GM20000 (cell line): ENCODE measurements at regions not wholly inside any gene's neighbourhood (a gene's known extent, or its start where the extent isn't known, plus 50 kb on each side); places are given as distances from the start of the nearest gene placed in this dataset.

Experiments
- DNase-seq: peaks from one replicate; pipeline ENCODE4 v3.0.0; 2012; ENCODE audit warnings: low spot score
- CTCF ChIP-seq: IDR thresholded peaks from 2 replicates; pipeline ENCODE4 v1.5.1; 2012; ENCODE audit warnings: mild to moderate bottlenecking, control low read depth; ENCODE audit errors: extremely low read depth, missing control alignments

GRCh38 chr4:62204136-62204535, 1004.0 kb downstream of the ADGRL3 start:
- no peak for TF ChIP-seq CTCF
- DNase-seq = no peak

GRCh38 chr4:62199291-62199810, 999.2 kb downstream of the ADGRL3 start:
- no peak for TF ChIP-seq CTCF
- DNase-seq = no peak

- DNase-seq = no peak
- no peak for TF ChIP-seq CTCF
Observed at GRCh38 chr4:62196338-62196737, 996.2 kb downstream of the ADGRL3 start.

- no peak for TF ChIP-seq CTCF
- DNase-seq = no peak
Observed at GRCh38 chr4:62194342-62194741, 994.2 kb downstream of the ADGRL3 start.

GRCh38 chr4:62193761-62194160, 993.6 kb downstream of the ADGRL3 start:
- no peak for TF ChIP-seq CTCF
- DNase-seq = no peak

- TF ChIP-seq CTCF = no peak
- DNase-seq = no peak
Observed at GRCh38 chr4:62191451-62192240, 991.5 kb downstream of the ADGRL3 start.

- no peak for DNase-seq
- no peak for TF ChIP-seq CTCF
Observed at GRCh38 chr4:62170235-62170634, 970.1 kb downstream of the ADGRL3 start.
